GM18870 (cell line): ENCODE measurements at regions not wholly inside any gene's neighbourhood (a gene's known extent, or its start where the extent isn't known, plus 50 kb on each side); places are given as distances from the start of the nearest gene placed in this dataset.

Source experiments
- ATAC-seq: cut with Tn5 transposase; IDR thresholded peaks from one replicate; pipeline ENCODE4 v1.9.1; 2021; ENCODE audit warnings: moderate library complexity; ENCODE audit not compliant: unreplicated experiment

GRCh38 chr6:165090242-165090641 lies 219.2 kb downstream of the C6orf118 start:
- no peak for ATAC-seq

GRCh38 chr6:165086814-165087213 lies 222.6 kb downstream of the C6orf118 start:
- no peak for ATAC-seq

- ATAC-seq: no peak
Observed at GRCh38 chr6:165082636-165083035, 226.8 kb downstream of the C6orf118 start.

GRCh38 chr6:165081944-165082532 lies 227.4 kb downstream of the C6orf118 start:
- ATAC-seq: no peak

- no peak for ATAC-seq
Observed at GRCh38 chr6:165077876-165078275, 231.5 kb downstream of the C6orf118 start.

GRCh38 chr6:165071906-165072305 lies 237.5 kb downstream of the C6orf118 start:
- ATAC-seq: no peak

- ATAC-seq: no peak
Observed at GRCh38 chr6:165060720-165061119, 248.7 kb downstream of the C6orf118 start.

- ATAC-seq: no peak
Observed at GRCh38 chr6:165059032-165059431, 250.4 kb downstream of the C6orf118 start.

- no peak for ATAC-seq
Observed at GRCh38 chr6:165056292-165056691, 253.1 kb downstream of the C6orf118 start.

GRCh38 chr6:165055231-165055630 lies 254.2 kb downstream of the C6orf118 start:
- ATAC-seq: no peak

- ATAC-seq: no peak
Observed at GRCh38 chr6:165052561-165053480, 256.6 kb downstream of the C6orf118 start.

GRCh38 chr6:165049362-165049761 lies 260.0 kb downstream of the C6orf118 start:
- ATAC-seq: no peak

GRCh38 chr6:165047952-165048351 lies 261.5 kb downstream of the C6orf118 start:
- no peak for ATAC-seq

GRCh38 chr6:165045631-165046030 lies 263.8 kb downstream of the C6orf118 start:
- ATAC-seq: no peak

- no peak for ATAC-seq
Observed at GRCh38 chr6:165042912-165043311, 266.5 kb downstream of the C6orf118 start.

GRCh38 chr6:165040440-165040839 lies 269.0 kb downstream of the C6orf118 start:
- ATAC-seq: no peak

GRCh38 chr6:165034271-165034741 lies 275.1 kb downstream of the C6orf118 start:
- no peak for ATAC-seq

GRCh38 chr6:165031502-165031901 lies 277.9 kb downstream of the C6orf118 start:
- no peak for ATAC-seq

GRCh38 chr6:165025040-165025439 lies 284.4 kb downstream of the C6orf118 start:
- no peak for ATAC-seq

GRCh38 chr6:165019681-165020080 lies 289.7 kb downstream of the C6orf118 start:
- no peak for ATAC-seq

- no peak for ATAC-seq
Observed at GRCh38 chr6:165015676-165016075, 293.7 kb downstream of the C6orf118 start.

GRCh38 chr6:165013701-165014100 lies 295.7 kb downstream of the C6orf118 start:
- ATAC-seq: no peak
